22Rv1 (cell line): ENCODE measurements at regions not wholly inside any gene's neighbourhood (a gene's known extent, or its start where the extent isn't known, plus 50 kb on each side); places are given as distances from the start of the nearest gene placed in this dataset.

ENCODE experiments used
- H3K27ac ChIP-seq: fragments of 450-650 bp; 2 replicates; pipeline ENCODE4 v1.5.1; 2017
- ZFX ChIP-seq: fragments of 450-650 bp; IDR thresholded peaks from 2 replicates; pipeline ENCODE4 v1.6.1; 2017; ENCODE audit warnings: antibody characterized with exemption, borderline replicate concordance
- TF ChIP-seq, protein P1 (sequence below): fragments of 450-650 bp; IDR thresholded peaks from 2 replicates; pipeline ENCODE4 v1.5.1; 2017; ENCODE audit warnings: mild to moderate bottlenecking

DNA sequence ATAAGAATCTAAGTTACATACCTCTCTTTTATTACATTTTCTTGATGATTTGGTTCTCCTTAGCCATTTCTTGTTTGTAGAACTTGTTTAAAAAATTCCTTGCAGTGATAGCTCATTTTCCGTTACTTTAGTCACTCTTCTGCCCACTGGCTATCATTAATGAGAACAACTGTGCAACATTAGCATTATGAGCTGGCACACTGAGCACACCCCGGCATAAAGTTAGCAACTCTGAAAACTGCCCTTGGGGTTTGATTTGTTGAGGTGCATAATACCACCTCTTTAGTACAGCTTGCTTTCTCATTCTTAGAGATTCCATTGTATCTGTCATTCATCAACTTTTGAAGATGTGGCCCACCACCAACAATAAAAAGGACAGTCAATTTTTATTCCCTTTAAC is 87.6 kb upstream of the ADCY1 start:
- TF ChIP-seq ZFX, result no peak
- TF ChIP-seq, protein P1, sequence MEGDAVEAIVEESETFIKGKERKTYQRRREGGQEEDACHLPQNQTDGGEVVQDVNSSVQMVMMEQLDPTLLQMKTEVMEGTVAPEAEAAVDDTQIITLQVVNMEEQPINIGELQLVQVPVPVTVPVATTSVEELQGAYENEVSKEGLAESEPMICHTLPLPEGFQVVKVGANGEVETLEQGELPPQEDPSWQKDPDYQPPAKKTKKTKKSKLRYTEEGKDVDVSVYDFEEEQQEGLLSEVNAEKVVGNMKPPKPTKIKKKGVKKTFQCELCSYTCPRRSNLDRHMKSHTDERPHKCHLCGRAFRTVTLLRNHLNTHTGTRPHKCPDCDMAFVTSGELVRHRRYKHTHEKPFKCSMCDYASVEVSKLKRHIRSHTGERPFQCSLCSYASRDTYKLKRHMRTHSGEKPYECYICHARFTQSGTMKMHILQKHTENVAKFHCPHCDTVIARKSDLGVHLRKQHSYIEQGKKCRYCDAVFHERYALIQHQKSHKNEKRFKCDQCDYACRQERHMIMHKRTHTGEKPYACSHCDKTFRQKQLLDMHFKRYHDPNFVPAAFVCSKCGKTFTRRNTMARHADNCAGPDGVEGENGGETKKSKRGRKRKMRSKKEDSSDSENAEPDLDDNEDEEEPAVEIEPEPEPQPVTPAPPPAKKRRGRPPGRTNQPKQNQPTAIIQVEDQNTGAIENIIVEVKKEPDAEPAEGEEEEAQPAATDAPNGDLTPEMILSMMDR, result no peak
- no peak overlapping the region for H3K27ac ChIP-seq

DNA sequence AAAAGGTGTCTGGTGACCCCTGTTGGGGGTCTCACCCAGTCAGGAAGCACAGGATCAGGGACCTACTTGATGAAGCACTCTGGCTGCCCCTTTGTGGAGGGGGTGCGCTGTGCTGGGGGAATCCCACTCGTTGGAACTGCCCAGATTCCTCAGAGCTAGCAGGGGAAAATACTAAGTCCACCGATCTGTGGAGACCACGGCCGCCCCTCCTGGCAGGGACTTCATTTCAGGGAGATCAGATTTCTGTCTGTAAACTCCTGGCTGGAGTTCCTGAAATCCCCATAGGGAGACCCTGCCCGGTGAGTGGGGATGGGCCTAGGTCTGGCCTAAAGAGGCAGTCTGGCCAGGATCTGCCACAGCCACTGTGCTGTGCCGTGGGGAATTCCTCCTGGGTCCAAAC is 79.3 kb upstream of the ADCY1 start:
- TF ChIP-seq ZFX, result no peak
- TF ChIP-seq, protein P1, result no peak
- no peak overlapping the region for H3K27ac ChIP-seq

DNA sequence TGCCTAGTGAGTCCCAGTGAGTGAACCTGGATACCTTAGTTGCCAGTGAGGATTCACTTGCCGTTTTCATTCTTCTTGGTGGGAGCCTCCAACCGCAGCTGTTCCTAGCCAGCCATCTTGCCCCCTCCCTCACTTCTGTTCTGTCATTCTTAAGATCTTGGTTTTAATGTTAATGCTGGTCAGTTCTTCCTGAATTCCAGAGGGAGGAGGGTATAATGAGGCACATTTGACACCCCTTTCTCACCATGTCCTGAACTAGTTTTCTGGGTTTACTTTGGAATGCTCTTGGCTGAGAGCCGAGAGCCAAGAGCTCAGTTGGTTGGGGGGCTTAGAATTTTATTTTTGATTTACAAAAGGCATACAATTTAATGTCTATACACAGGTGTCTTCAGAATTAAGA is 78.5 kb upstream of the ADCY1 start:
- H3K27ac ChIP-seq, result no peak overlapping the region
- TF ChIP-seq ZFX, result no peak
- TF ChIP-seq, protein P1, result no peak

DNA sequence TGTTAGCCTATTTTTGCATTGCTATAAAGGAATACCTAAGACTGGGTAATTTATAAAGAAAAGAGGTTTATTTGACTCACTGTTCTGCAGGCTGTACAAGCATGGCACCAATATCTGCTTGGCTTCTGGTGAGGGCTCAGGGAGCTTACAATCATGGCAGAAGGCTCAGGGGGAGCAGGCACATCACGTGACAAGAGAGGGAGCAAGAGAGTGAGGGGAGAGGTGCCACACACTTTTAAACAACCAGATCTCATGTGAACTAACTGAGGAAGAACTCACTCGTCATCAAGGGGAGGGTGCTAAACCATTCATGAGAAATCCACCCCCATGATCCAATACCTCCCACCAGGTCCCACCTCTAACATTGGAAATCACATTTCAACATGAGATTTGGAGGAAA is 73.9 kb upstream of the ADCY1 start:
- TF ChIP-seq, protein P1, result no peak
- no peak for TF ChIP-seq ZFX
- H3K27ac ChIP-seq, result no peak overlapping the region

DNA sequence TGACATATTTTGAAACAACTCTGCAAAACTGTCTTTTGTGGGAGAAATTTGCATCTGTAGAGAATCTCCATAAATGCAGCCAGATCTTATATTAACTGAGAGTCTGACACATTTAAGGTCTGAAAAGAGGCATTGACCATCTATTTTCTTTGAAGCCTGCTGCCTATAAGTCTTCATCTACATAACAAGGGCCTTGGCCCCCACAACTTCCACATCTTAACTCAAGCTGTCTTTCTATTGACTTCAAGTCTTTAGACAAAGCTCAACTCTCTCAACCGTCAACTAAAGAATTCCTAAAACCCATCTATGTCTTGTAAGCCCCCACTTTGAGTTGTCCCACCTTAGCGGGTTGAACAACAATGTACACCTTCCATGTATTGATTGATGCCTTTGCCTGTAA is 72.4 kb upstream of the ADCY1 start:
- no peak overlapping the region for H3K27ac ChIP-seq
- TF ChIP-seq ZFX, result no peak
- TF ChIP-seq, protein P1, result no peak

DNA sequence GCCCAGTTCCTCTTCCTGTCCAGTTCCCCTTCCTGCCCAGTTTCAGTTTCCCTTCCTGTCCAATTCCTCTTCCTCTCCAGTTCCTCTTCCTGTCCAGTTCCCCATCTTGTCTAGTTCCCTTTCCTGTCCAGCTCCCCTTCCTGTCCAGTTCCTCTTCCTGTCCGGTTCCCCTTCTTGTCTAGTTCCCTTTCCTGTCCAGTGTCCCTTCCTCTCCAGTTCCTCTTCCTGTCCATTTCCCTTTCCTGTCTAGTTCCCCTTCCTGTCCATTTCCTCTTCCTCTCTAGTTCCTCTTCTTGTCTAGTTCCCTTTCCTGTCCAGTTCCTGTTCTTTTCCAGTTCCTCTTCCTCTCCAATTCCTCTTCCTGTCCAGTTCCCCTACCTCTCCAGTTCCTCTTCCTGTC is 68.1 kb upstream of the ADCY1 start:
- no peak overlapping the region for H3K27ac ChIP-seq
- TF ChIP-seq ZFX, result no peak
- TF ChIP-seq, protein P1, result no peak

DNA sequence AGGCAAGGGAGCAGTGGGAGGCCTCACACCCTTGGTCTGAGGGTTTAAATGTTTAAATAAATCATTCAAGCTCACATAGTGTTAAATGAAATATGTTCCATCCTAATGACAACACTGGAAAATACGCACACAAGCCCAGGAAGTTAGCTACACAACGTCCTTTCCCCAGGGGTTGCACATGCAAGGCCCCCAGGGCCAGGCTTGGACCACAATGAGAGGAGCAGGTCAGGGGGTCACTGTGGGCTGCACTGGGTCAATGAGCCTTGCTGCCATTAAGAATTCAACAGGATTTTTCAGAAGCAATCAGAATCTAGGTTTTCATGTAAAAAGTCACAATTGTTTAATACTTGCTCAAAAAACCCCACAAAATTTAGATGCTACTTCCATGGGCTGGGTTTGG is 64.9 kb upstream of the ADCY1 start:
- no peak overlapping the region for H3K27ac ChIP-seq
- TF ChIP-seq, protein P1, result no peak
- no peak for TF ChIP-seq ZFX
